ENCODE measurements at regions not wholly inside any gene's neighbourhood (a gene's known extent, or its start where the extent isn't known, plus 50 kb on each side); places are given as distances from the start of the nearest gene placed in this dataset.

- TF ChIP-seq, protein P1, sequence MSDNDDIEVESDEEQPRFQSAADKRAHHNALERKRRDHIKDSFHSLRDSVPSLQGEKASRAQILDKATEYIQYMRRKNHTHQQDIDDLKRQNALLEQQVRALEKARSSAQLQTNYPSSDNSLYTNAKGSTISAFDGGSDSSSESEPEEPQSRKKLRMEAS (CRISPR knock-in tag; IDR thresholded peaks at IDR 0.05), result no peak
- TF ChIP-seq ZNF138 (CRISPR knock-in tag; conservative IDR thresholded peaks at IDR 0.05) (no peak), IRF2 (CRISPR knock-in tag; IDR thresholded peaks at IDR 0.05; ENCODE audit: borderline replicate concordance, low read depth) (no peak), NR2C2 (CRISPR knock-in tag; IDR thresholded peaks at IDR 0.05) (no peak), SP1 (CRISPR knock-in tag; conservative IDR thresholded peaks at IDR 0.05) (no peak), NR3C1 (CRISPR knock-in tag; conservative IDR thresholded peaks at IDR 0.05; ENCODE audit: low read depth) (no peak), GRHL2 (CRISPR knock-in tag; IDR thresholded peaks at IDR 0.05; ENCODE audit: insufficient replicate concordance, severe bottlenecking) (no peak), PRDM15 (CRISPR knock-in tag; IDR thresholded peaks at IDR 0.05) (no peak), ATF1 (CRISPR knock-in tag; IDR thresholded peaks at IDR 0.05) (no peak), ZNF671 (CRISPR knock-in tag; IDR thresholded peaks at IDR 0.05) (no peak), FOXK1 (CRISPR knock-in tag; IDR thresholded peaks at IDR 0.05) (no peak), ESRRA (CRISPR knock-in tag; IDR thresholded peaks at IDR 0.05; ENCODE audit: borderline replicate concordance) (no peak), ZNF423 (CRISPR knock-in tag; IDR thresholded peaks at IDR 0.05) (no peak)
- TF ChIP-seq, protein P2, sequence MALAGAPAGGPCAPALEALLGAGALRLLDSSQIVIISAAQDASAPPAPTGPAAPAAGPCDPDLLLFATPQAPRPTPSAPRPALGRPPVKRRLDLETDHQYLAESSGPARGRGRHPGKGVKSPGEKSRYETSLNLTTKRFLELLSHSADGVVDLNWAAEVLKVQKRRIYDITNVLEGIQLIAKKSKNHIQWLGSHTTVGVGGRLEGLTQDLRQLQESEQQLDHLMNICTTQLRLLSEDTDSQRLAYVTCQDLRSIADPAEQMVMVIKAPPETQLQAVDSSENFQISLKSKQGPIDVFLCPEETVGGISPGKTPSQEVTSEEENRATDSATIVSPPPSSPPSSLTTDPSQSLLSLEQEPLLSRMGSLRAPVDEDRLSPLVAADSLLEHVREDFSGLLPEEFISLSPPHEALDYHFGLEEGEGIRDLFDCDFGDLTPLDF (CRISPR knock-in tag; IDR thresholded peaks at IDR 0.05), result no peak
- TF ChIP-seq, protein P3, sequence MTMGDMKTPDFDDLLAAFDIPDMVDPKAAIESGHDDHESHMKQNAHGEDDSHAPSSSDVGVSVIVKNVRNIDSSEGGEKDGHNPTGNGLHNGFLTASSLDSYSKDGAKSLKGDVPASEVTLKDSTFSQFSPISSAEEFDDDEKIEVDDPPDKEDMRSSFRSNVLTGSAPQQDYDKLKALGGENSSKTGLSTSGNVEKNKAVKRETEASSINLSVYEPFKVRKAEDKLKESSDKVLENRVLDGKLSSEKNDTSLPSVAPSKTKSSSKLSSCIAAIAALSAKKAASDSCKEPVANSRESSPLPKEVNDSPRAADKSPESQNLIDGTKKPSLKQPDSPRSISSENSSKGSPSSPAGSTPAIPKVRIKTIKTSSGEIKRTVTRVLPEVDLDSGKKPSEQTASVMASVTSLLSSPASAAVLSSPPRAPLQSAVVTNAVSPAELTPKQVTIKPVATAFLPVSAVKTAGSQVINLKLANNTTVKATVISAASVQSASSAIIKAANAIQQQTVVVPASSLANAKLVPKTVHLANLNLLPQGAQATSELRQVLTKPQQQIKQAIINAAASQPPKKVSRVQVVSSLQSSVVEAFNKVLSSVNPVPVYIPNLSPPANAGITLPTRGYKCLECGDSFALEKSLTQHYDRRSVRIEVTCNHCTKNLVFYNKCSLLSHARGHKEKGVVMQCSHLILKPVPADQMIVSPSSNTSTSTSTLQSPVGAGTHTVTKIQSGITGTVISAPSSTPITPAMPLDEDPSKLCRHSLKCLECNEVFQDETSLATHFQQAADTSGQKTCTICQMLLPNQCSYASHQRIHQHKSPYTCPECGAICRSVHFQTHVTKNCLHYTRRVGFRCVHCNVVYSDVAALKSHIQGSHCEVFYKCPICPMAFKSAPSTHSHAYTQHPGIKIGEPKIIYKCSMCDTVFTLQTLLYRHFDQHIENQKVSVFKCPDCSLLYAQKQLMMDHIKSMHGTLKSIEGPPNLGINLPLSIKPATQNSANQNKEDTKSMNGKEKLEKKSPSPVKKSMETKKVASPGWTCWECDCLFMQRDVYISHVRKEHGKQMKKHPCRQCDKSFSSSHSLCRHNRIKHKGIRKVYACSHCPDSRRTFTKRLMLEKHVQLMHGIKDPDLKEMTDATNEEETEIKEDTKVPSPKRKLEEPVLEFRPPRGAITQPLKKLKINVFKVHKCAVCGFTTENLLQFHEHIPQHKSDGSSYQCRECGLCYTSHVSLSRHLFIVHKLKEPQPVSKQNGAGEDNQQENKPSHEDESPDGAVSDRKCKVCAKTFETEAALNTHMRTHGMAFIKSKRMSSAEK (CRISPR knock-in tag; IDR thresholded peaks at IDR 0.05; ENCODE audit: borderline replicate concordance), result no peak
- Mint-ChIP-seq H3K27ac (no peak overlapping the region), H3K27me3 (ENCODE audit: low read depth) (no peaks in the 10 kb centered on the region), H3K4me3 (no peak overlapping the region), H3K4me1 (no peaks in the 10 kb centered on the region), H3K36me3 (peaks cover 17% of the 10 kb centered on the region), H3K9me3 (peaks cover 38% of the 10 kb centered on the region)
- DNase-seq (ENCODE audit: low spot score) (no peak), ATAC-seq (no peak)
- POLR2A ChIA-PET, result no interaction called here
- CTCF ChIA-PET, result no interaction called here
Observed at GRCh38 chr9:12891588-12891987, 116.8 kb downstream of the LURAP1L start.

- CTCF ChIA-PET, result no interaction called here
- no peak for DNase-seq (ENCODE audit: low spot score)
- H3K9me3 Mint-ChIP-seq, result peaks cover 7% of the 10 kb centered on the region
- peaks cover 7% of the 10 kb centered on the region for H3K4me1 Mint-ChIP-seq
- no peaks in the 10 kb centered on the region for H3K36me3 Mint-ChIP-seq
- H3K27me3 Mint-ChIP-seq (ENCODE audit: low read depth), result no peaks in the 10 kb centered on the region
- ATAC-seq, result no peak
- POLR2A ChIA-PET, result no interaction called here
- no peak overlapping the region for H3K4me3 Mint-ChIP-seq
- no peak overlapping the region for H3K27ac Mint-ChIP-seq
- TF ChIP-seq GTF2I (CRISPR knock-in tag; conservative IDR thresholded peaks at IDR 0.05) (no peak), ZNF121 (CRISPR knock-in tag; IDR thresholded peaks at IDR 0.05) (no peak), NR2C2 (CRISPR knock-in tag; IDR thresholded peaks at IDR 0.05) (no peak), MYBL2 (CRISPR knock-in tag; IDR thresholded peaks at IDR 0.05) (no peak), NFE2L1 (CRISPR knock-in tag; IDR thresholded peaks at IDR 0.05) (no peak), RORB (CRISPR knock-in tag; IDR thresholded peaks at IDR 0.05) (no peak), SOX15 (CRISPR knock-in tag; IDR thresholded peaks at IDR 0.05) (no peak), PRDM15 (CRISPR knock-in tag; IDR thresholded peaks at IDR 0.05) (no peak), ZNF138 (CRISPR knock-in tag; conservative IDR thresholded peaks at IDR 0.05) (no peak), TCF7 (CRISPR knock-in tag; IDR thresholded peaks at IDR 0.05; ENCODE audit: low read depth) (no peak)
- TF ChIP-seq, protein P4, sequence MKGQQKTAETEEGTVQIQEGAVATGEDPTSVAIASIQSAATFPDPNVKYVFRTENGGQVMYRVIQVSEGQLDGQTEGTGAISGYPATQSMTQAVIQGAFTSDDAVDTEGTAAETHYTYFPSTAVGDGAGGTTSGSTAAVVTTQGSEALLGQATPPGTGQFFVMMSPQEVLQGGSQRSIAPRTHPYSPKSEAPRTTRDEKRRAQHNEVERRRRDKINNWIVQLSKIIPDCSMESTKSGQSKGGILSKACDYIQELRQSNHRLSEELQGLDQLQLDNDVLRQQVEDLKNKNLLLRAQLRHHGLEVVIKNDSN (CRISPR knock-in tag; IDR thresholded peaks at IDR 0.05), result no peak
Observed at GRCh38 chr9:12903316-12903715, 128.5 kb downstream of the LURAP1L start.

Measured in WTC11 (cell line).